Osteocyte (in vitro differentiated cells): ENCODE measurements at regions not wholly inside any gene's neighbourhood (a gene's known extent, or its start where the extent isn't known, plus 50 kb on each side); places are given as distances from the start of the nearest gene placed in this dataset.

ENCODE experiments used
- DNase-seq: peaks from one replicate; pipeline ENCODE4 v3.0.0; 2021; ENCODE audit warnings: mixed read lengths; ENCODE audit not compliant: unreplicated experiment; ENCODE audit errors: extremely low spot score
- H3K27ac Mint-ChIP-seq: one replicate; pipeline ENCODE4 v1.8.0; 2021; ENCODE audit warnings: mild to moderate bottlenecking, mixed read lengths; ENCODE audit not compliant: unreplicated experiment
- H3K27me3 Mint-ChIP-seq: one replicate; pipeline ENCODE4 v1.8.0; 2021; ENCODE audit warnings: mixed read lengths; ENCODE audit not compliant: unreplicated experiment
- H3K36me3 Mint-ChIP-seq: one replicate; pipeline ENCODE4 v1.8.0; 2021; ENCODE audit warnings: mixed read lengths; ENCODE audit not compliant: unreplicated experiment
- H3K4me1 Mint-ChIP-seq: one replicate; pipeline ENCODE4 v1.8.0; 2021; ENCODE audit warnings: mixed read lengths; ENCODE audit not compliant: unreplicated experiment
- H3K4me3 Mint-ChIP-seq: one replicate; pipeline ENCODE4 v1.8.0; 2021; ENCODE audit warnings: mild to moderate bottlenecking, moderate library complexity, mixed read lengths; ENCODE audit not compliant: unreplicated experiment
- H3K9me3 Mint-ChIP-seq: one replicate; pipeline ENCODE4 v1.8.0; 2021; ENCODE audit warnings: mixed read lengths; ENCODE audit not compliant: unreplicated experiment
- TF ChIP-seq, protein P1 (sequence below): fragments of 200-600 bp; sonication (generic); IDR thresholded peaks from 2 replicates; pipeline ENCODE4 v1.5.0; 2021; ENCODE audit warnings: antibody characterized with exemption, mild to moderate bottlenecking, moderate library complexity

GRCh38 chr10:32167450-32167849 is 111.2 kb upstream of the KIF5B start:
- Mint-ChIP-seq H3K36me3 (no peaks in the 10 kb centered on the region), H3K27me3 (peaks cover 3% of the 10 kb centered on the region), H3K4me3 (no peak overlapping the region), H3K4me1 (peaks cover 5% of the 10 kb centered on the region), H3K27ac (no peak overlapping the region), H3K9me3 (no peaks in the 10 kb centered on the region)
- DNase-seq, result no peak
- TF ChIP-seq, protein P1, sequence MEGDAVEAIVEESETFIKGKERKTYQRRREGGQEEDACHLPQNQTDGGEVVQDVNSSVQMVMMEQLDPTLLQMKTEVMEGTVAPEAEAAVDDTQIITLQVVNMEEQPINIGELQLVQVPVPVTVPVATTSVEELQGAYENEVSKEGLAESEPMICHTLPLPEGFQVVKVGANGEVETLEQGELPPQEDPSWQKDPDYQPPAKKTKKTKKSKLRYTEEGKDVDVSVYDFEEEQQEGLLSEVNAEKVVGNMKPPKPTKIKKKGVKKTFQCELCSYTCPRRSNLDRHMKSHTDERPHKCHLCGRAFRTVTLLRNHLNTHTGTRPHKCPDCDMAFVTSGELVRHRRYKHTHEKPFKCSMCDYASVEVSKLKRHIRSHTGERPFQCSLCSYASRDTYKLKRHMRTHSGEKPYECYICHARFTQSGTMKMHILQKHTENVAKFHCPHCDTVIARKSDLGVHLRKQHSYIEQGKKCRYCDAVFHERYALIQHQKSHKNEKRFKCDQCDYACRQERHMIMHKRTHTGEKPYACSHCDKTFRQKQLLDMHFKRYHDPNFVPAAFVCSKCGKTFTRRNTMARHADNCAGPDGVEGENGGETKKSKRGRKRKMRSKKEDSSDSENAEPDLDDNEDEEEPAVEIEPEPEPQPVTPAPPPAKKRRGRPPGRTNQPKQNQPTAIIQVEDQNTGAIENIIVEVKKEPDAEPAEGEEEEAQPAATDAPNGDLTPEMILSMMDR, result no peak

- H3K9me3 Mint-ChIP-seq, result no peaks in the 10 kb centered on the region
- H3K4me3 Mint-ChIP-seq, result no peak overlapping the region
- no peaks in the 10 kb centered on the region for H3K36me3 Mint-ChIP-seq
- H3K27ac Mint-ChIP-seq, result no peak overlapping the region
- H3K4me1 Mint-ChIP-seq, result peaks cover 5% of the 10 kb centered on the region
- TF ChIP-seq, protein P1, result no peak
- H3K27me3 Mint-ChIP-seq, result peaks cover 3% of the 10 kb centered on the region
- DNase-seq, result no peak
Measured at GRCh38 chr10:32166365-32166764, 110.1 kb upstream of the KIF5B start.

DNA sequence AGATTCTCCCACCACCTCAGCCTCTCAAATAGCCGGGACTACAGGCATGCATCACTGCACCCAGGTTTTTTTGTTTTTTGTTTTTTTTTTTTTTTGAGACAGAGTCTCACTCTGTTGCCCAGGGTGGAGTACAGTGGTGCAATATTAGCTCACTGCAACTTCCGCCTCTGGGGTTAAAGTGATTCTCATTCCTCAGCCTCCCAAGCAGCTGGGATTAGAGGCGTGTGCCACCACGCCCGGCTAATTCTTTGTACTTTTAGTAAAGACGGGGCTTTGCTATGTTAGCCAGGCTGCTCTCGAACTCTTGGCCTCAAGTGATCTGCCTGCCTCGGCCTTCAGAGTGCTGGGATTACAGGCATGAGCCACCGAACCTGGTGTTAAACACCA is 107.5 kb upstream of the KIF5B start:
- no peaks in the 10 kb centered on the region for H3K9me3 Mint-ChIP-seq
- H3K27ac Mint-ChIP-seq, result no peak overlapping the region
- H3K36me3 Mint-ChIP-seq, result no peaks in the 10 kb centered on the region
- peaks cover 2% of the 10 kb centered on the region for H3K4me1 Mint-ChIP-seq
- DNase-seq, result no peak
- no peak overlapping the region for H3K4me3 Mint-ChIP-seq
- peaks cover 3% of the 10 kb centered on the region for H3K27me3 Mint-ChIP-seq
- TF ChIP-seq, protein P1, result no peak

- TF ChIP-seq, protein P1, result no peak
- Mint-ChIP-seq H3K27ac (no peak overlapping the region), H3K4me3 (no peak overlapping the region), H3K4me1 (peaks cover 2% of the 10 kb centered on the region), H3K36me3 (no peaks in the 10 kb centered on the region), H3K27me3 (peaks cover 3% of the 10 kb centered on the region), H3K9me3 (no peaks in the 10 kb centered on the region)
- DNase-seq, result no peak
Measured at GRCh38 chr10:32163071-32163761, 107.0 kb upstream of the KIF5B start.

- TF ChIP-seq, protein P1, result no peak
- no peak overlapping the region for H3K4me3 Mint-ChIP-seq
- H3K36me3 Mint-ChIP-seq, result no peaks in the 10 kb centered on the region
- DNase-seq, result no peak
- peaks cover 2% of the 10 kb centered on the region for H3K4me1 Mint-ChIP-seq
- H3K9me3 Mint-ChIP-seq, result no peaks in the 10 kb centered on the region
- H3K27me3 Mint-ChIP-seq, result peaks cover 3% of the 10 kb centered on the region
- no peak overlapping the region for H3K27ac Mint-ChIP-seq
Measured at GRCh38 chr10:32161586-32161985, 105.4 kb upstream of the KIF5B start.
